Putamen (tissue), 1 donor: ENCODE measurements at regions not wholly inside any gene's neighbourhood (a gene's known extent, or its start where the extent isn't known, plus 50 kb on each side); places are given as distances from the start of the nearest gene placed in this dataset.
"Not testable (repeated sequence)": the region's sequence is repeated elsewhere in the genome, so short reads cannot be mapped to it uniquely, and the experiment has no call there.

Source experiments
- DNase-seq: peaks from one replicate; pipeline ENCODE4 v3.0.0-alpha.2; 2016; ENCODE audit warnings: low spot score

DNA sequence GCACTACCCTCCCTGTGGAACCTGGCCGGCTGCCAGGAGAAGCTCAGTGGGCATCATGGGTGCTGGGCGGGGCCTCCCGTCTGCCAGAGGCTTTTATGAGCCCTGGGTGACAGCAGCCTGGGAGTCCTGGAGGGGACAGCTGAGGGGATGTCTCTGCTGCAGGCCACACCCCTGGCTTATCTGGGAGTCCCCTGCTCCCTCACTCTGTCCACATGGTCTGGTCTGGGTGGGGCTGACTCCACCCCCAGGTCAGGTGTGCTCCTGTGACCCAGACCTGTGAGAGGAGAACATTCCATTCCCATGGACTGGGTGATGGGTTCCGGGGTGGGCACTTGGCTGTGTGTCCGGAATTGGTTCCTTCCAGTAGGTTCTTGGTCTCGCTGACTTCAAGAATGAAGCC, 369.3 kb upstream of the SFSWAP start:
- not testable (repeated sequence) for DNase-seq

DNA sequence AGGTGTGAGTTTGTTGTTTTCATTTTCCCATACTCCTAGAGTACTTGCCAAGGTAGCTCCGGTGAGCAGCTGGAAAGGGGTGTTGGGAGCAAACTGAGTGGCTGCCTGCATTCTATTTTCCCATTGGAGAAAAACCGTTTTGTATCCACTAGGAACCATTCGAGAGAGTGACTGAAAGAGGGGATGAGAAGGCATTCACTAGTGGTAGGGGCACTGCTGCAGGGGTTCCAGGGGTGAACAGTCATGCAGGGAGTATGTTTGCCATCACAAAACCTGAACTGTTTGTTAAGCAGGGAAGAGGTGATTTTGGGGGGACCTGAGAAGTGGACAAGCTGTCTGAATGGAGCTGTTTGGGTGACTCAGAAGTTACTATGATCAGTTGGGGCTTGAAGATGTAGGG, 367.5 kb upstream of the SFSWAP start:
- not testable (repeated sequence) for DNase-seq

- not testable (repeated sequence) for DNase-seq
These were observed 366.0 kb upstream of the SFSWAP start for GRCh38 chr12:131344715-131345520.

GRCh38 chr12:131345521-131346436, 365.1 kb upstream of the SFSWAP start:
- no peak for DNase-seq

DNA sequence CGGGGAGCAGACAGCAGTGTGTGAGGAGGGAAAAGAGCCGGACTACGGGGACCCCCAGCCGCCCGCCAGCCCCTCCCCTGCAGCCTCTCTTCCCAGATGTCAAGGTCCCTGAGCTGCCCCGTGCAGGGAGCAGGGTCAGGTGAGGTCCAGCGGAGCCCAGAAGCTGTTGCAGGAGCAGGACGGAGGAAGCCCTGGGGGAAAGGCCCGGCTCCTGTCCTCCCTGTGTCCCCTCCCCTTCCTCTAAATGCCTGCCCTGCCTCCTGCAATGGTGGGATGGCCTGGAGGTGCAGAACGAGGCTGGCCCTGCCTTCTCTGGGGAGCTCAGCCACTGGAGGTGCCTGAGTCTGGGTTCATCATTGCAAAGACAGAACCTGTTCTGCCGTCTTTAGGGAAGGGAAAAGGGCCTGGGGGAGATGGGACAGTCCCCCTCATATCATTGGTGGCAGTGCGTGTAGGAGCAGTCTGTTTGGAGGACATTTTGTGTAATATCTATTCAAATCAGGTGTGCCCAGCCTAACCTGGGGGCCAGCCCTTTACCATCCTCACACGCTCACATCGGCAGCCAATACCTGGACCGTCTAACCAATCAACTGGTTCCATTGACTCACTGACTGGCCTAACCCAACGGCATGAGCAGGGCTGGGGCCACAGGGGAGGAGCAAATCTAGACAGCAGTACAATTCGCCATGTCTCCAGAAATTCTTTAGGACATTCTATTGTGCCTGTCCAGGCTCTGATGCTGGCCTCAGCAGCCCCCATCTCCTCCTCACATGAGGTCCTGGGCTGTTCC, 364.1 kb upstream of the SFSWAP start:
- DNase-seq: no peak

- DNase-seq: no peak
These were observed 363.6 kb upstream of the SFSWAP start for GRCh38 chr12:131347345-131347714.

DNA sequence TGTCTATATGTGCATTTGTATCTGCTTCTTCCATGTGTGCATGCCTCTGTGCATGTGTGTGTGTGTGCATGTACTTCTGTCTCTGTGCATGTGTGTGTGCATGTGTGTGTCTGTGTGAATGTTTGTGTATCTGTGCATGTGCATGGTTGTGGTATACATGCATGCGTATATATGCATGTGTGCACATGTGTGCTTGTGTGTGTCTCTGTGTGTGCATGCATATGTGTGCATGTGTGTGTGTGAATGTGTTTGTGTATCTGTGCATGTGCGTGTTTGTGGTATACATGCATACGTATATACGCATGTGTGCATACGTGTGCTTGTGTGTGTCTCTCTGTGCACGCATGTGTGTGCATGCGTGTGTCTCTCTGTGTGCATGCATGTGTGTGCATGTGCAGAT, 363.2 kb upstream of the SFSWAP start:
- DNase-seq: no peak

DNA sequence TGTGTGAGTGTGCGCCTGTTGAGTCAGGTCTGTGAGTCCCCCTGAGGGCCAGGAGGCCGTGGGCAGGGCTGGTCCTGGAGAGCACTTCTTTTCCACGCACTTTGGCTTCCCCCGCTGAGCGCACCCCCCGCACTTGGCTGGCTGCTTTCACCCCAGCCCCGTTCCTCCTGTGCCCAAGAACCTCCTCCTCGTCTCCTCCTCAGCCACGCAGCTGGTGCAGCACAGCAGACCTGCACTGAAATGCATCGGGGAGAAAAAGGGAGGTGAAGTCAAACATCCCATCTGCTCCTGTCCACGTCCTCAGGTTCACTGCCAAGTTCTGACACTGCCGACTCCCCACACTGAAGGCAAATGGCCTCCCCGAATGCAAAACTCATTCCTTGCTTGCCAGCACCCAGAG, 362.7 kb upstream of the SFSWAP start:
- peak; percentile 52 for DNase-seq

- no peak for DNase-seq
These were observed 362.2 kb upstream of the SFSWAP start for GRCh38 chr12:131348646-131349045.

- no peak for DNase-seq
These were observed 361.3 kb upstream of the SFSWAP start for GRCh38 chr12:131349397-131350127.

DNA sequence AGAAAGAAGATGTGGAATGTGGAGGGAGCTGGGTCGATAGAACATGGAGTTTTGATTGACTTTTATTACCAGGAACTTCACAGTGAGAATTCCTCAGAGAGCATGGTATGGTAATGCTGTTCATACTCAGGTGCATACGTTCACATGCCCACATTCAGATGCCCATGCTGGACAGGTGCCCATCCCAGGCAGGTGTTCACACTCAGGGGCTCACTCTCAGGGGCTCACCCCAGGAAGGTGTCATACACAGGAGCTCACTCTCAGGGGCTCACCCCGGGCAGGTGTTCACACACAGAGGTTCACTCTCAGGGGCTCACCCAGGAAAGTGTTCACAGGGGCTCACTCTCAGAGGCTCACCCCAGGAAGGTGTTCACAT, 360.0 kb upstream of the SFSWAP start:
- no peak for DNase-seq

DNA sequence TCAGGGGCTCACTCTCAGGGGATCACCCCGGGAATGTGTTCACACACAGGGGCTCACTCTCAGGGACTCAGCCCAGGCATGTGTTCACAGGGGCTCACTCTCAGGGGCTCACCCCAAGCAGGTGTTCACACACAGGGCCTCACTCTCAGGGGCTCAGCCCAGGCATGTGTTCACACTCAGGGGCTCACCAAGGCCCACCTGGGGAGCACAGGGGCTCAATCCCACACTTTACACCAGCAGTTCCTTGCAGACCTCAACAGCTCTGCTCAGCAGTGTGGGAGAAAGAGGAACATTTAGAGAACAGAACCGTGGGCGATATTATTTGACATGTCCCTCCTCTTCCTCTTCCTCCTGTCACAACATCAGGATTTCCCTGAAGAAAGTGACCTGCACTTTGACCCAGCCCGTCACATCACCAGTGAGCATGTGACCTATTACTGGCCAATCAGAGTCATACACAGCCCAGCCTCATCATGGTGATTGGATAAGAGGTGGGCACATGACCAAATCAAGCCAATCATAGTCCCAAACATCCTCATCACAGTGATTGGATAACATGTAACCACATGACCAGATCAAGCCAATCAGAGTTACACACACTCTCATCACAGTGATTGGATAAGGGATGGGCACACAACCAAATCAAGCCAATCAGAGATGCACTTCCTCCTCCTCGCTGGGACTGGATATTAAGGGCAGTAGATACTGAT, 359.4 kb upstream of the SFSWAP start:
- no peak for DNase-seq

GRCh38 chr12:131352296-131352900, 358.5 kb upstream of the SFSWAP start:
- DNase-seq: no peak

DNA sequence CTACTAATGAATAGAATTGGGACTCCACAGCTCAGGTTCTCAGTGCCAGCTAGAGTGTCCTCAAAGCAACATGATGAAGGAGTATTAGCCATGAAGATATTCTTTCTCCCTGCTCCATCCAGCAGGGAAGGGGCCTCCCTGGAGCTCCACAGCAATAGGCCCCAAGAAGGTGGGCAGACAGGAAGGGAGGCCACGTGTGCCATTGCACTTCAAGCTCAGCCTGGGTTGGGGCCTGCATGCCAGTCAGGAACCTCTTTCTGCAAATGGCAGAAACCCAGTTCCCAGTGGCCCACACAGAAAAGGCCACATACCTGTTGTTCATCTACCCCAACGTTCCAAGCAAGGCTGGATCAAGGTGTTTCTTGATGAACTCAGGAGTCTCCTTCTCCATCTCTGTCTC, 357.5 kb upstream of the SFSWAP start:
- no peak for DNase-seq

DNA sequence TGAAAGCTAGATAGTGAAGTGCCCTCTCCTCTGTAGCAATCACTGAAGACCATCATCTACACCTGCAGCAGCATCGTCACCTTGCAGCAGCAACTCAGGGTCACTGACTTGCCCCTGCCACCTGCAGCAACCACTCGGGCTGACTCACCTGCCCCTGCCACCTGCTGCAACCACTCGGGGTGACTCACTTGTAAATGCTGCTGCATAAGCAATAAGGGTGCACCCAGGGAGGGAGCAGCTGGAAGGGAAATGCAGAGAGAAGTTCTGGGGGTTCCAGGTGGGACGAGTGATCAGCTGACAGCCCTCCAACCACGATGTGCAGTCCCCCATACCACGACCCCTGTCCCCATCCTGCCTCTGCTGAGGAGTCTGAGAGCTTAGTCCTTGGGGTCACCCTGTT, 357.1 kb upstream of the SFSWAP start:
- DNase-seq: no peak

- no peak for DNase-seq
These were observed 355.3 kb upstream of the SFSWAP start for GRCh38 chr12:131355361-131356245.

GRCh38 chr12:131356485-131357184, 354.3 kb upstream of the SFSWAP start:
- no peak for DNase-seq

DNA sequence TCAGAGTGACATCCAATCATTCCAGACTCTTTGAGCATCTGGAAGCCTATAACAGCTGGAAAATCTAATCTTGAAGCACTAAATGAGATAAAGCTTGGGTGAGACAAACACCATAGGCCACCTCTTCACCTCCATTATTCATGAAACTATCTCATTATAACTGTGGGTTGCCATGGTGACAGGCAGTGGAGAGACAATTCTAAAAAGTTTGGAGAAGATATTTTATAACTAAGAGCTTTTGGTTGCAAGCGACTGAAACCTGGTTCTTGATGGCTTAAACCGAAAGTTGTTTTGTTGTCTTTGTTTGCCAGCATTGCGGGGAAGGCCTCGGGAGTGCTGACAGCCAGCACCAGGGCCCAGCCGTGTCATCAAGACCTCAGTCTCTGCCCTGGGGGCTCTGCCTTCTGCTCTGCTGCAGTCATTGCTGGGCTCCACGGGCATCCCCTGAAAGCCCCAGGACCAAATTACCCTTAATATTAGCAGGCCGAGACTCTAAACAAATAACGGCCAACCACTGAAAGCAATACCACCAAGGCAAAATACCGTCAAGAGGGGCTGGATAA, 353.6 kb upstream of the SFSWAP start:
- DNase-seq: peak; percentile 46

DNA sequence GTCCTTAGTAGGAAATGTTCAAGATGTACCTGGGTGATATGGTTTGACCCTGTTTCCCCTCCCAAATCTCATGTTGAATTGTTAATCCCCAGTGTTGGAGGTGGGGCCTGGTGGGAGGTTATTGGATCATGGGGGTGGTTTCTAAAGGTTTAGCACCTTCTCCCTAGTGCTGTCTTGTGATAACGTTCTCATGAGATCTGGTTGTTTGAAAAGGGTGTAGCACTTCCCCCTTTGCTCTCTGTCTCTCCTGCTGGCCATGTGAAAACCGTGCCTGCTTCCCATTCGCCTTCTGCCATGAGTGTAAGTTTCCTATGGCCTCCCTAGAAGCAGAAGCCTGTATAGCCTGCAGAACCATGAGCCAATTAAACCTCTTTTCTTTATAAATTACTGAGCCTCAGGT, 353.0 kb upstream of the SFSWAP start:
- DNase-seq: no peak
